ENCODE measurements at regions not wholly inside any gene's neighbourhood (a gene's known extent, or its start where the extent isn't known, plus 50 kb on each side); places are given as distances from the start of the nearest gene placed in this dataset.

GRCh38 chr3:177444696-177445095 is 247.4 kb upstream of the TBL1XR1 start:
- TF ChIP-seq POLR2A (IDR thresholded peaks at IDR 0.05) (no peak), CTCF (IDR thresholded peaks at IDR 0.05 in 8 of 11, conservative IDR thresholded peaks at IDR 0.05 in 3 of 11) (no peak), POLR2AphosphoS5 (IDR thresholded peaks at IDR 0.05) (no peak)

Measured in spleen (tissue), 7 donors.